Transverse colon (tissue), 4 donors: ENCODE measurements at regions not wholly inside any gene's neighbourhood (a gene's known extent, or its start where the extent isn't known, plus 50 kb on each side); places are given as distances from the start of the nearest gene placed in this dataset.
"Not testable (repeated sequence)": the region's sequence is repeated elsewhere in the genome, so short reads cannot be mapped to it uniquely, and the experiment has no call there.

Source experiments
- DNase-seq: peaks from one replicate; pipeline ENCODE4 v3.0.0-alpha.2; 2019
- H3K27ac ChIP-seq, 4 donors: fragments of 200-600 bp; sonication (generic); 2 replicates each; pipeline ENCODE4 v1.5.1; 2016 to 2018; ENCODE audit warnings: inconsistent platforms in 4 of 4
- H3K27me3 ChIP-seq: fragments of 200-600 bp; sonication (generic); 2 replicates; pipeline ENCODE4 v1.5.1; 2017; ENCODE audit warnings: inconsistent platforms
- H3K36me3 ChIP-seq, 4 donors: fragments of 200-600 bp; sonication (generic); 2 replicates each; pipeline ENCODE4 v1.5.1; 2017 to 2019; ENCODE audit warnings: inconsistent platforms in 4 of 4
- H3K4me1 ChIP-seq, 4 donors: fragments of 200-600 bp; sonication (generic); 2 replicates each; pipeline ENCODE4 v1.5.1; 2017 to 2020; ENCODE audit warnings: inconsistent platforms in 4 of 4
- H3K4me3 ChIP-seq, 4 donors: fragments of 200-600 bp; sonication (generic); 1 replicate in 1 of 4; 2 replicates in 3 of 4; pipeline versions ENCODE4 v1.5.1 to v1.6.1; 2017 to 2019; ENCODE audit warnings: inconsistent platforms in 4 of 4
- H3K9me3 ChIP-seq, 2 donors: fragments of 200-600 bp; sonication (generic); 2 replicates each; pipeline ENCODE4 v1.5.1; 2017 to 2019; ENCODE audit warnings: inconsistent platforms in 2 of 2
- EP300 ChIP-seq: sonication (generic); formaldehyde crosslinking; IDR thresholded peaks from one replicate; pipeline ENCODE4 v1.6.1; 2017; ENCODE audit warnings: antibody characterized with exemption, low read depth
- POLR2A ChIP-seq: fragments of 450-650 bp; IDR thresholded peaks from one replicate; pipeline ENCODE4 v1.6.1; 2016; ENCODE audit warnings: antibody characterized with exemption, mild to moderate bottlenecking, moderate library complexity
- POLR2AphosphoS5 ChIP-seq, 3 donors: sonication (generic); formaldehyde crosslinking; IDR thresholded peaks; one replicate each; pipeline ENCODE4 v1.6.1; 2016; ENCODE audit warnings: antibody characterized with exemption in 3 of 3
- WGBS, 2 donors: methylation state at CpG; one replicate each; pipeline ENCODE4 v1.1.5; 2018; ENCODE audit warnings: low coverage in 1 of 2; 5-methylcytosine and 5-hydroxymethylcytosine counted together
- in situ Hi-C, 4 donors: fragments of 200-750 bp; cut with MboI; loops; one replicate each; pipeline versions ENCODE4 v1.15.0 to v1.15.1; 2017; ENCODE audit warnings: low sequenced_read_pairs in 3 of 4, low pct_ligation_motif_present in 1 of 4, low pct_unique_long_range_greater_than_20kb in 1 of 4
- intact Hi-C: fragments of 100-400 bp; cut with DNase I; formaldehyde crosslinking; loops from one replicate; pipeline ENCODE4 v1.15.1; 2023; ENCODE audit warnings: low total_unique reads
- TF ChIP-seq, protein P1 (sequence below), 5 experiments: fragments of 200-600 bp in 3 of 5; fragments of 450-650 bp in 2 of 5; sonication (generic) in 3 of 5; IDR thresholded peaks; 1 replicate in 2 of 5; 2 replicates in 3 of 5; pipeline ENCODE4 v1.5.1; 2016 to 2017; ENCODE audit warnings: antibody characterized with exemption in 5 of 5, inconsistent platforms in 3 of 5, mild to moderate bottlenecking in 2 of 5, moderate library complexity in 1 of 5

GRCh38 chr9:31185831-31186230 lies 1198.6 kb upstream of the ACO1 start:
- intact Hi-C loops (no loop called here), in situ Hi-C loops (no loop called here)
- H3K4me3 ChIP-seq, result no peak overlapping the region
- H3K27me3 ChIP-seq, result no peaks in the 10 kb centered on the region
- no peaks in the 10 kb centered on the region for H3K36me3 ChIP-seq
- H3K27ac ChIP-seq, result no peak overlapping the region
- no peaks in the 10 kb centered on the region for H3K9me3 ChIP-seq
- no peaks in the 10 kb centered on the region for H3K4me1 ChIP-seq
- DNase-seq, result no peak
- no peak for TF ChIP-seq POLR2A
- TF ChIP-seq, protein P1, sequence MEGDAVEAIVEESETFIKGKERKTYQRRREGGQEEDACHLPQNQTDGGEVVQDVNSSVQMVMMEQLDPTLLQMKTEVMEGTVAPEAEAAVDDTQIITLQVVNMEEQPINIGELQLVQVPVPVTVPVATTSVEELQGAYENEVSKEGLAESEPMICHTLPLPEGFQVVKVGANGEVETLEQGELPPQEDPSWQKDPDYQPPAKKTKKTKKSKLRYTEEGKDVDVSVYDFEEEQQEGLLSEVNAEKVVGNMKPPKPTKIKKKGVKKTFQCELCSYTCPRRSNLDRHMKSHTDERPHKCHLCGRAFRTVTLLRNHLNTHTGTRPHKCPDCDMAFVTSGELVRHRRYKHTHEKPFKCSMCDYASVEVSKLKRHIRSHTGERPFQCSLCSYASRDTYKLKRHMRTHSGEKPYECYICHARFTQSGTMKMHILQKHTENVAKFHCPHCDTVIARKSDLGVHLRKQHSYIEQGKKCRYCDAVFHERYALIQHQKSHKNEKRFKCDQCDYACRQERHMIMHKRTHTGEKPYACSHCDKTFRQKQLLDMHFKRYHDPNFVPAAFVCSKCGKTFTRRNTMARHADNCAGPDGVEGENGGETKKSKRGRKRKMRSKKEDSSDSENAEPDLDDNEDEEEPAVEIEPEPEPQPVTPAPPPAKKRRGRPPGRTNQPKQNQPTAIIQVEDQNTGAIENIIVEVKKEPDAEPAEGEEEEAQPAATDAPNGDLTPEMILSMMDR (IDR thresholded peaks at IDR 0.05), result no peak
- TF ChIP-seq EP300, result no peak
- no peak for TF ChIP-seq POLR2AphosphoS5 (IDR thresholded peaks at IDR 0.05)

GRCh38 chr9:31188496-31188895 lies 1195.9 kb upstream of the ACO1 start:
- WGBS, 2 donors, result 38 to 48% methylated on average over 1 of the region's 1 CpG
- in situ Hi-C loops, result no loop called here
- intact Hi-C loops, result no loop called here
- H3K27ac ChIP-seq, result no peak overlapping the region
- no peak for DNase-seq
- no peak overlapping the region for H3K4me3 ChIP-seq
- no peaks in the 10 kb centered on the region for H3K4me1 ChIP-seq
- H3K27me3 ChIP-seq, result no peaks in the 10 kb centered on the region
- H3K9me3 ChIP-seq, result no peaks in the 10 kb centered on the region
- H3K36me3 ChIP-seq, result no peaks in the 10 kb centered on the region
- TF ChIP-seq, protein P1 (IDR thresholded peaks at IDR 0.05), result no peak
- no peak for TF ChIP-seq POLR2A
- TF ChIP-seq POLR2AphosphoS5 (IDR thresholded peaks at IDR 0.05), result no peak
- TF ChIP-seq EP300, result no peak

DNA sequence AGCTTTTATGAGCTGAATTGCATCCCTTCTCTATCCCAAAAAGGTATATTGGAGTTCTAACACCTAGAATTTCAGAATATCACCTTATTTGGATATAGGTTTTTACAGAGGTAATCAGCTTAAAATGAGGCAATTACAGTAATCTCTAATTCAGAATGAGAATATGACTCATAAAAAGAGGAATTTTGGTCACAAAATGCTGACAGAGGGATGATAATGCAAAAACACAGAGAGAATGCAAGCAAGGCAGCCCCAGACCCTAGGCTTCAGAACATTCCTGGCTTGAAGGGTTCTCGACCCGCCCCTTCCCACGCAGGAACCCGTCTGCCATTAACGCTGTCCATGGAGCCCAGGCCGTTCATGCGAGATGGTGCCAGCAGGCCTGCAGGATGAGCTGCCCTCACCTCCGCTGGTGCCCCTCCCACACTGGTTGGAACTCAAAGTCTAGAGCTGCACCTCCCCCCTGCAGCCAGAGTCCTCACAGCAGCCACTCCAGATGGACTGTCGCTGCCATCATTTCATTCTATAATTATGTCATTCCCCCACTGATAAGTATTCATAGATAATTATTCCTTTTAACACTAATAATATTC lies 1173.4 kb upstream of the ACO1 start:
- 60 to 74% methylated on average over 1 to 9 of the region's 9 CpGs for WGBS, 2 donors
- intact Hi-C loops, result no loop called here
- Histone ChIP-seq H3K9me3 (no peaks in the 10 kb centered on the region), H3K27ac (no peak overlapping the region), H3K36me3 (no peaks in the 10 kb centered on the region), H3K27me3 (no peaks in the 10 kb centered on the region), H3K4me1 (no peaks in the 10 kb centered on the region), H3K4me3 (no peak overlapping the region)
- in situ Hi-C loops, result no loop called here
- DNase-seq, result peak; percentile 7
- no peak for TF ChIP-seq POLR2A
- TF ChIP-seq, protein P1 (IDR thresholded peaks at IDR 0.05), result no peak
- no peak for TF ChIP-seq POLR2AphosphoS5 (IDR thresholded peaks at IDR 0.05)
- TF ChIP-seq EP300, result no peak

DNA sequence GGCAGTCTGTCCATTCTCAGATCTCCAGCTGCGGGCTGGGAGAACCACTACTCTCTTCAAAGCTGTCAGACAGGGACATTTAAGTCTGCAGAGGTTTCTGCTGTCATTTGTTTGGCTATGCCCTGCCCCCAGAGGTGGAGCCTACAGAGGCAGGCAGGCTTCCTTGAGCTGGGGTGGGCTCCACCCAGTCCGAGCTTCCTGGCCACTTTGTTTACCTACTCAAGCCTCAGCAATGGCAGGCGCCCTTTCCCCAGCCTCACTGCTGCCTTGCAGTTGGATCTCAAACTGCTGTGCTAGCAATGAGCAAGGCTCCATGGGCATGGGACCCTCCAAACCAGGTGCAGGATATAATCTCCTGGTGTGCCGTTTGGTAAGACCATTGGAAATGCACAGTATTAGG lies 1154.5 kb upstream of the ACO1 start:
- in situ Hi-C loops, H3K27me3 ChIP-seq: not testable (repeated sequence)

DNA sequence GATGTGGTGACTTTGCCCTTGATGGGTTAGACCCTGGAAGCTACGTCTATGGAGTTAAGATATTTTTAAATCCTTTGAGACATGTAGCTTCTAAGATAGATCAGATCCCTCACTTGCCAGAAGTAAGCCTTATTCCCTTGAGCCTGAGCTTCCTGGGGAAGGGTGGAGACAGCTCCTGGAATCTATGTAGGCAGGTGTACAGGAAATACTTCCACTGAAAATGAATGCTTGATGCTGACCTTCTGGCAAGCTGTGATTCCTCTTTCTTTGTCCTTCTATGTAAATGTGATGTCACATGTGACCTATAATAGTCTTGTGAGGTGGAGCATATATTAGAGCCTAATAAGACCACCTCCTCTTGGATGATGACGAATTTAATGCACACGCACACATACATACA lies 1152.0 kb upstream of the ACO1 start:
- H3K9me3 ChIP-seq, result no peaks in the 10 kb centered on the region
- H3K36me3 ChIP-seq, result no peaks in the 10 kb centered on the region
- no peaks in the 10 kb centered on the region for H3K27me3 ChIP-seq
- TF ChIP-seq POLR2A (no peak), POLR2AphosphoS5 (IDR thresholded peaks at IDR 0.05) (no peak), EP300 (no peak)
- TF ChIP-seq, protein P1 (IDR thresholded peaks at IDR 0.05), result no peak
- H3K4me3 ChIP-seq, result no peak overlapping the region
- 80% methylated on average over 3 of the region's 3 CpGs; no CpG with 5 or more reads in 1 of the 2 donors for WGBS, 2 donors
- no peaks in the 10 kb centered on the region for H3K4me1 ChIP-seq
- no peak for DNase-seq
- intact Hi-C loops (no loop called here), in situ Hi-C loops (no loop called here)
- H3K27ac ChIP-seq, result no peak overlapping the region

More for the DNA sequence above, 1154.5 kb upstream of the ACO1 start:
- H3K27ac ChIP-seq, H3K36me3 ChIP-seq, DNase-seq, H3K9me3 ChIP-seq, intact Hi-C loops, H3K4me3 ChIP-seq, H3K4me1 ChIP-seq: not testable (repeated sequence)
- WGBS, 2 donors, result 80% methylated on average over 4 of the region's 4 CpGs; no CpG with 5 or more reads in 1 of the 2 donors
